SK-N-MC (cell line): ENCODE measurements at regions not wholly inside any gene's neighbourhood (a gene's known extent, or its start where the extent isn't known, plus 50 kb on each side); places are given as distances from the start of the nearest gene placed in this dataset.
"Not testable (repeated sequence)": the region's sequence is repeated elsewhere in the genome, so short reads cannot be mapped to it uniquely, and the experiment has no call there.

ENCODE experiments used
- DNase-seq: peaks from one replicate; pipeline ENCODE4 v3.0.0-alpha.2; 2011; ENCODE audit warnings: low read depth, low spot score
- H3K27ac ChIP-seq: fragments of 200-600 bp; sonication (generic); 2 replicates; pipeline ENCODE4 v1.5.1; 2016; ENCODE audit warnings: mixed run types
- H3K36me3 ChIP-seq: fragments of 200-600 bp; sonication (generic); 2 replicates; pipeline ENCODE4 v1.6.1; 2017; ENCODE audit warnings: antibody characterized with exemption, low read length, mixed read lengths; ENCODE audit not compliant: insufficient read depth
- H3K4me3 ChIP-seq: fragments of 200-600 bp; sonication (generic); 2 replicates; pipeline ENCODE4 v1.5.1; 2016
- H3K9ac ChIP-seq: fragments of 200-600 bp; sonication (generic); 2 replicates; pipeline ENCODE4 v1.8.0; 2017; ENCODE audit warnings: mixed run types, mixed read lengths; ENCODE audit not compliant: insufficient read length
- H3K9me3 ChIP-seq: fragments of 200-600 bp; sonication (generic); 2 replicates; pipeline ENCODE4 v1.6.1; 2017; ENCODE audit warnings: low read depth, mild to moderate bottlenecking, antibody characterized with exemption, low read length, moderate library complexity, mixed read lengths
- EZH2 ChIP-seq: fragments of 200-600 bp; sonication (generic); IDR thresholded peaks from one replicate; pipeline ENCODE4 v1.6.1; 2017; ENCODE audit warnings: antibody characterized with exemption
- FOXP2 ChIP-seq: optimal IDR thresholded peaks from 2 replicates; pipeline ENCODE3; 2011; ENCODE audit warnings: mild to moderate bottlenecking, moderate library complexity; ENCODE audit not compliant: insufficient read depth; ENCODE audit errors: extremely low read length, control extremely low read depth
- POLR2AphosphoS5 ChIP-seq: IDR thresholded peaks from 2 replicates; pipeline ENCODE4 v1.6.1; 2012; ENCODE audit warnings: mild to moderate bottlenecking, low read depth, low read length, borderline replicate concordance

DNA sequence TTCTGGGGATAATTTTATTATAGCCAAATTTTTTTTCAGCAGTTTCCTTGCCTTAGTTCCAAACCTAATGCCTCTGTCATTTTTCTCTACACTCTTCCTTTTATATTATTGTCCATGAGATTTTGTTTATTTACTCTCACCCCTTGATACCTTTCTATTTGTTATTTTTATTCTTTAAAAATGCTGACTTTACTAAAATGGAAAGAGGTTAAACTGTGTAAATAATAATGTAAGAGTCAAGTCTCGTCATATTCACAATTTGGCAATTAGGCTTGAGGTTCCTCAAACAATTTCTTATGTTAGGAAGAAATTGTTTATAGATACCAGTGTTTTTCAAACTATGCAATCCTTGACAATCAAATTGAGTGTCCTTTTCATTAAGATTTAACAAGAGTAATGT, 428.6 kb upstream of the CDH9 start:
- Histone ChIP-seq H3K9ac (no peak overlapping the region), H3K9me3 (no peaks in the 10 kb centered on the region; the same call in 1 of the 2 replicates), H3K27ac (no peak overlapping the region), H3K4me3 (no peak overlapping the region), H3K36me3 (no peaks in the 10 kb centered on the region)
- no peak for TF ChIP-seq EZH2
- no peak for TF ChIP-seq POLR2AphosphoS5
- TF ChIP-seq FOXP2: no peak
- no peak for DNase-seq

DNA sequence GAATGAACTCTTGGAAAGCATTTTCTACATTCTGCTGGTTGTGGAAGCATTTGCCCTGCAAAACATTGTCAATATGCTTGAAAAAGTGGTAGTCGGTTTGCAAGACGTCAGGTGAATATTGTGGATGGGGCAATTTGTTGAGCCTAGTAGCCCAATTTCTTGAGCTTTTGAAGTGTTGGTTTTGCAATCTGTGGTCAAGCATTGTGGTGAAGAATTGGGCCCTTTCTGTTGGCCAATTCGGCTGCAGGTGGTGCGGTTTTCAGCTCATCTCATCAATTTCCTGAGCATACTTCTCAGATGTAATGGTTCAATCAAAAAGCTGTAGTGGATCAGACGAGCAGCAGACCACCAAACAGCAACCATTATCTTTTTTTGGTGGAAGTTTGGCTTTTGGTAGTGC, 426.8 kb upstream of the CDH9 start:
- H3K4me3 ChIP-seq: no peak overlapping the region
- DNase-seq: no peak

DNA sequence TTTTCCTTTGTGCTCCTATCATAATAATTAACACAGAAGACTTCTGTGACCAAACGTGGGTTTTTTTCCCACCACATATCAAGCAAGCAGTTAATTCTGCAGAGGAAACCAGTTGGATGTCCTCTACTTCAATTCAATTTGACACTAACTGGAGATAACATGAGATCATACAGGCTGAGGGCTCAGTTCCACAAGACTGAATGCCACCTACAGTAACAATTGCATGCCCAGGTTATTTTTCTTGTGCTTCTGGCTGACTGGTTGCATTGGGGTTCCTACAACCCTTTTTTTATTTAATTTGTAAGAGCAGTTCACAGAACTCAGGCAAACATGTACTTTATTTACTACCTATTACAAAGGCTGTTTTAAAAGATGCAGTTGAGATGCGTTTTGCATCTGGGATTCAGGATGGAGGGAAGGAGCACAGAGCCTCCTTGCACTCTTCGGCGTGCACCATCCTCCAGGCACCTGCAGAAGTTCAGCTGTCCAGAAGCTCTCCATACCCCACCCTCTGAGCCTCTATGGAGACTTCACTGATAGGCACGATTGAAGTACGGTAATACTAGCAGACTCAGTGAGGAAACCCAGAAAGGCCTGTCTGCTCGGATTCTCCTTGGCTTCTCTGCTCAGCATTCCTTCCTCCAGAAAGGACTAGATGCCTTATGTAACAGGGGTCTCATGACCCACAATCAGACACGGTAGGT, 425.2 kb upstream of the CDH9 start:
- TF ChIP-seq FOXP2 (no peak), POLR2AphosphoS5 (no peak), EZH2 (no peak)
- no peak overlapping the region for H3K27ac ChIP-seq
- DNase-seq: no peak
- H3K9me3 ChIP-seq: no peaks in the 10 kb centered on the region; the same call in 1 of the 2 replicates
- H3K36me3 ChIP-seq: no peaks in the 10 kb centered on the region
- H3K9ac ChIP-seq: no peak overlapping the region
- no peak overlapping the region for H3K4me3 ChIP-seq

More for the DNA sequence above, 426.8 kb upstream of the CDH9 start:
- H3K27ac ChIP-seq: no peak overlapping the region
- H3K36me3 ChIP-seq: no peaks in the 10 kb centered on the region
- no peak overlapping the region for H3K9ac ChIP-seq
- TF ChIP-seq EZH2 (no peak), FOXP2 (no peak), POLR2AphosphoS5 (no peak)
- H3K9me3 ChIP-seq: no peaks in the 10 kb centered on the region; the same call in 1 of the 2 replicates

DNA sequence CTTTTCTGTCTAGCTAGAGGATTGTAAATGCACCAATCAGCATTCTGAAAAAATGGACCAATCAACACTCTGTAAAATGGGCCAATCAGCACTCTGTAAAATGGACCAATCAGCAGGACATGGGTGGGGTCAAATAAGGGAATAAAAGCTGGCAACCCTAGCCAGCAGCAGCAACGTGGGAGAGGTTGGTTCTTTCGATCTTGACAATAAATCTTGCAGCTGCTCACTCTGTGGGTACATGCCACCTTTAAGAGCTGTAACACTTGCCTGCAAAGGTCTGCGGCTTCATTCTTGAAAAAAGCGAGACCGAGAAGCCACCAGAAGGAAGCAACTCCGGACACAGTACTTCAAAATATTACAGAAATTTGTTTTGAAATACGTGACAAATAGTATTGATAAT, 424.6 kb upstream of the CDH9 start:
- H3K36me3 ChIP-seq: no peaks in the 10 kb centered on the region
- no peak overlapping the region for H3K9ac ChIP-seq
- no peak overlapping the region for H3K27ac ChIP-seq
- TF ChIP-seq EZH2: no peak
- TF ChIP-seq FOXP2: no peak
- no peak for TF ChIP-seq POLR2AphosphoS5
- H3K9me3 ChIP-seq: no peaks in the 10 kb centered on the region; the same call in 1 of the 2 replicates
- no peak for DNase-seq
- no peak overlapping the region for H3K4me3 ChIP-seq

DNA sequence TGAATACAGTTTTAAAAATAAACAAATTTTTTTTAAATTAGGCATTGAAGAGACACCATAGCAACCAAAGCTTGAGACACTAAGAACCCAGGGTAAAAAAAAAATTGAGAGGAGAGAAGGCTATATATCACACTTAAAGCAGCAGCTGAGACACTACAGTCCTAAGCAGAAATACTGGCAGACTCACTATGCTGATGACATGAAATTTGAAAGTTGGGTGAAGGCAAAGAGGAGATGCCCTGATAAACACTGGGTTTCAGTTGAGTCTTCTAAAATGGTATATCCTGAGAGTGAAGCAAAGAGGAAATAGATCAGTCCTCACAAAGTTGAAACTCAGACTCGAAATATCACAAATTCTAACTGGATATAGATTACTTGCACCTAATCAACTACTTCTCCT, 419.9 kb upstream of the CDH9 start:
- Histone ChIP-seq H3K9ac (no peak overlapping the region), H3K9me3 (no peaks in the 10 kb centered on the region), H3K27ac (no peak overlapping the region), H3K36me3 (no peaks in the 10 kb centered on the region), H3K4me3 (no peak overlapping the region)
- no peak for DNase-seq
- TF ChIP-seq FOXP2: no peak
- TF ChIP-seq EZH2: no peak
- no peak for TF ChIP-seq POLR2AphosphoS5

DNA sequence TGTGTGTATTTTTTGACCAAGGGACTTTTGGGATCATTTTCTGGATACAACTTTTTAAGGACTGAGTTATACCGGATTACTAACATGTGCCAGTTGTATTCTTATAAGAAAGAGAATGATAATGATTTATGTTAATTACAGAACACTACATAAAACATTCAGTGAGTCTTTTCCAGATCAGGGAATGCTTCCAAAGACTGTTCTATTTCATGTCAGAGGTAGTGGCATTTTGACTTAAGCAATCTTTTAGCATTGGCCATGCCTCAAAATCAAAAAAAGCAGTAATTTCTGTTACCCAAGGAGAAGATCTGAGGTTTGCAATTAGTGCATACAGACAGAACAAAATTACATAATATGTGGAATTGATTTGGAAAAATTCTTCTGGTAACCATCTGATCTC, 413.0 kb upstream of the CDH9 start:
- DNase-seq: no peak
- Histone ChIP-seq H3K9ac (no peak overlapping the region), H3K4me3 (no peak overlapping the region), H3K36me3 (no peaks in the 10 kb centered on the region), H3K9me3 (no peaks in the 10 kb centered on the region), H3K27ac (no peak overlapping the region)
- TF ChIP-seq FOXP2 (no peak), POLR2AphosphoS5 (no peak), EZH2 (no peak)

DNA sequence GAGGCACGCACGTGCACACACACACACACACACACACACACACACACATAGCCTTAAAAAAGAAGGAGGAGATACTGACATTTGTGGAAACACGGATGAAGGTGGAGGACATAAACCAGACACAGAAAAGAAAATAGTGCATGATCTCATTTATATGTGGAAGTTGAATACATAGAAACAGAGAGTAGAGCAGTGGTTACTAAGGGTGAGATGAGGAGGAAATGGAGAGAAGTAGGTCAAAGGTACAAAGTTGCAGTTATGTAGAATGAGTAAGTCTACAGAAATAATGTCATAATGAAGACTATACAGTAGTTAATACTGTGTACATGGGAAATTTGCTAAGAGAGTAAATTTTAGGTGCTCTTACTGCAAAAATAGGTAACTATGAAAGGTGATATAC, 412.2 kb upstream of the CDH9 start:
- Histone ChIP-seq H3K4me3 (no peak overlapping the region), H3K9me3 (no peaks in the 10 kb centered on the region), H3K36me3 (no peaks in the 10 kb centered on the region), H3K9ac (no peak overlapping the region), H3K27ac (no peak overlapping the region)
- no peak for TF ChIP-seq FOXP2
- TF ChIP-seq POLR2AphosphoS5: no peak
- TF ChIP-seq EZH2: no peak
- no peak for DNase-seq

DNA sequence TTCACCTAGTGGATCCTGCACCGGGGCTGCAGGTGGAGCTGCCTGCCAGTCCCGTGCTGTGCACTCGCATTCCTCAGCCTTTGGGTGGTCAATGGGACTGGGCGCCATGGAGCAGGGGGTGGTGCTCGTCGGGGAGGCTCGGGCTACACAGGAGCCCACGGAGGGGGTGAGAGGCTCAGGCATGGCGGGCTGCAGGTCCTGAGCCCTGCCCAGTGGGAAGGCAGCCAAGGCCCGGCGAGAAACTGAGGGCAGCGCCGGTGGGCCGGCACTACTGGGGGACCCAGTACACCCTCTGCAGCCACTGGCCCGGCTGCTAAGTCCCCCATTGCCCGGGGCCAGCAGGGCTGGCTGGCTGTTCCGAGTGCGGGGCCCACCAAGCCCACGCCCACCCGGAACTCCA, 401.0 kb upstream of the CDH9 start:
- H3K36me3 ChIP-seq, DNase-seq, H3K4me3 ChIP-seq, H3K9me3 ChIP-seq, H3K9ac ChIP-seq, H3K27ac ChIP-seq: not testable (repeated sequence)

DNA sequence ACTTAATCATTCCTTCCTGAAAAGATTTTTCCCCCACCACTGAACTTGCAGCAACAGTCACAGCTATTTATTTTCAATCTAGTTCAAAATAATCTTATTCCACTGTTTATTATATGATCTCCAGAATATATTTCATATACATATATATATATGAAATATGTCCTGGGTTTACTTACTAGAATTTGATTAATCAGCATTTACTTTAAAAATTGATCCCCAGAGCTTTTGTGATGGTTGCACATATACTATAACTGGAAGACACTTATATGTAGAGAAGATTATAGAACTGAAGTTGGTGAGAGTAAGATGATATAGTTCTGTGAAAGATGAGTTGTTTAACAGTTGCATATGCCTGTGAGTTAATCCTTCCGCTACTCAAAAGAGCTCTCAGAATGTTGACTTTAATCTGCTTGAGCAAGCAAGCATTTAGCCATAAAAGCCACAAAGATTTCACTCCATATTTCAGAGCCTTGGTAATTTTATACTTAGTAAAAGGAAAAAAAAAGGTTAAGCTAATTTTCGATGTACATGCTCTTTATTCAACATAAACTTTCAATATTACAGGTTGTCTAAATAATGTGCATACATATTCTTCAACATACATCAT, 399.3 kb upstream of the CDH9 start:
- no peak overlapping the region for H3K9ac ChIP-seq
- H3K4me3 ChIP-seq: no peak overlapping the region
- H3K27ac ChIP-seq: no peak overlapping the region
- TF ChIP-seq EZH2: no peak
- no peak for TF ChIP-seq FOXP2
- TF ChIP-seq POLR2AphosphoS5: no peak
- no peaks in the 10 kb centered on the region for H3K36me3 ChIP-seq
- no peaks in the 10 kb centered on the region for H3K9me3 ChIP-seq
- DNase-seq: no peak
